ENCODE measurements at regions not wholly inside any gene's neighbourhood (a gene's known extent, or its start where the extent isn't known, plus 50 kb on each side); places are given as distances from the start of the nearest gene placed in this dataset.

DNA sequence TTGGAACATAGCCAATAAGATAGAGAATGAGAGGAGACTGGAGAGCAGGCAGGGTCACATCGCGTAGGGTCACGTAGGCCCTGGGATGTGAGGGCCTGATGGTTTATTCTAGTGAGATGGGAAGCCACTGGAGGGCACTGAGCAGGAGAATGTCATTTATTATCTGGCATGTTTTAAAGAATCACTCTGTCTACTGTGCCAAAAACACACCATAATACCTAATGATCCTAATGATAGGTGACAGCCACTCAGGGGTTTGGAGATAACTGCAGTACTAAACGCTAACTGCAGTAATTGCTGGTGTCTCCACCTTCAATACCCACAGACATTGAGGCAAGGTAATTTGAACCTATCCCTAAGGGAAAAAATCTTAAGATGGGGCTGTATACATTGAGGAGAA, 185.4 kb downstream of the TTLL7 start:
- no peak for DNase-seq (ENCODE audit: low read depth)

DNA sequence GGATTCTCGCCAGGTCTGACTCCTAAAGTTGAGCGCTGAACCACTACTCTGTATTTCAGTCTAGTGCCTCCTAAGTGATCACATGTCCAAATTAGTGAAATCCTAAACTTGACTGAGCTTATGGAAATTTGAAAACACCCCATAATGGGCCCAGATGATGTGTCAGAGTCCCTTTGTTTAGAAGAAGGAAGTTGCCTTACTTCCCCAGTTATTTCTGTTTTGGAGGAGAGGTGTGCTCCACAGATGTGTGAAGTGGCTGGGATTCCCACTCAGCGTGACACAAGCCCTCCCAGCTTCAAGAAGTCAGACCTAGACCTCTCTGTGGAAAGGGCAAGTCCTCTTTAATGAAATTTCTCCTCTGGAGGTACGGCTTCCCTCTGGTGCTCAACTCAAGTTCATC, 188.8 kb downstream of the TTLL7 start:
- DNase-seq (ENCODE audit: low read depth), result no peak

DNA sequence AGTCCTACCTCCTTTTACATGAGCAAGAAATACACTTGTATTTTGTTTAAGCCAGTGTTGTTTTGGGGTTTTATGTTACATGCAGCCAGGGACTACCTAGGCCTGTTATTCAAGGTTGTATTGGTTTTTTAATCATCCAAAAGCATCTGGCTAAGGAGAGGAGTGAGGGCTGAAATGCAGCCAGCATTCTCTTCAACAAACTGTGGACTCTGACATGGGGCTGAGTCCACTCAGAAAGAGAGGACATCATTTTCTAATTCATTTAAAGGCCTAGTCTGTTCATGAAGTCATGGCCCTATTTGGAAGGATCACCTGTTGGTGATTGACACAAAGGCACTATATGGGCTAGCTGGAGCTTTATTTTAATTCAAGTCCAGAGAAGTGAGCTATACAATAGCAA, 190.4 kb downstream of the TTLL7 start:
- no peak for DNase-seq (ENCODE audit: low read depth)

- no peak for DNase-seq (ENCODE audit: low read depth)
Observed at GRCh38 chr1:83807821-83808220, 191.1 kb downstream of the TTLL7 start.

GRCh38 chr1:83807231-83807630, 191.7 kb downstream of the TTLL7 start:
- no peak for DNase-seq (ENCODE audit: low read depth)

GRCh38 chr1:83805921-83806320, 193.0 kb downstream of the TTLL7 start:
- DNase-seq (ENCODE audit: low read depth), result no peak

DNA sequence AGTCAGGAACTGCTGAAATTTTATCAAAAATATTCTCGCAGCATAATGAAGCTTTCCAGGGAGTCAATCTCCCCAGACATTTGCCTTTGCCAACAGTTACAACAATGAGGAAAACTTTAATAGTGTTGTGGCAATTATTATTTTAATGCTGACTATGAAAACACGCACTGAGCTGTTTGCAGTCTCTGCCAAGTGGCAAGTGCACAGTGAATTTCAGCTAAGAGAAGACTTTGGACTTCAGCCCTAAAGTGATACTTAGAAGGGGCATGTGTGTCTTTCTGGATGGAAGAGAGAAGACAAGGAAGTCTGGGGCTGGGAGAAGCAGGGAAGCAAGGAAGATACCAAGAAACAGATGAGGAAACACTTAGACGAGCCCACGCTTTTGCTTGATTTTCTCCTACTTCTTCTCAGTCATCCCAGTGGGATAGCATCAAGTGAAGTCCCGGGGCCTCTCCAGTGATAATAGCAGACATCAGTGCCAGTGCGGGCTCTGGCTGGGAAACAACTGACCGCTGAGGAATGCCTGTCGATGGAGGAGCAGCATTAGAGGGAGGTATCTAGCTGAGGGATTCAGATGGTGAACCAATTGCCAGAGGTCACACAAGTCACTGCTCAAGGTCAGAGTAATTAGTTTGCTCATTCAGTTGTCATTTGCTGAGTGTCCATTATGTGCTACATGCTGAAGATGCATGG, 196.3 kb downstream of the TTLL7 start:
- DNase-seq (ENCODE audit: low read depth), result no peak

- DNase-seq (ENCODE audit: low read depth), result no peak
Observed at GRCh38 chr1:83802023-83802422, 196.9 kb downstream of the TTLL7 start.

DNA sequence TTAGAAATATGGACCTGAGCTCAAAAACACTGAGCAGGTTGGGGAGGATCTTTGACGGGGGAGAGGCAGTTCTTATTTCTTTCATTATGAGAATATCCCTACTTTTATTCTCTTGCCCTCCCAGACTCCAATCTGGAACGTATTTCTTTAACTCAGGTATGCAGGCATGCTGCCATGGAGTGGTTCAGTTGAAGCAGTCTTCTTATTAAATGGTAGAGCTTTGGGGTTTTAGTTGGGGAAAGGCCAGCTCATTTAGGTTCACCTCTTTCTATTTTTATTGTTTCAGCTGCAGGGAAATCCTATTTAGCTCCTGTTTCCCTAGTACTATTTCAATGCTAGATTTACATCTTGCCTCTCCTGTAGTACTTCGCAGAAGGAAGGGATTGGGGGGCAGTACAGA, 198.9 kb downstream of the TTLL7 start:
- no peak for DNase-seq (ENCODE audit: low read depth)

- DNase-seq (ENCODE audit: low read depth), result no peak
Observed at GRCh38 chr1:83799594-83799993, 199.3 kb downstream of the TTLL7 start.

DNA sequence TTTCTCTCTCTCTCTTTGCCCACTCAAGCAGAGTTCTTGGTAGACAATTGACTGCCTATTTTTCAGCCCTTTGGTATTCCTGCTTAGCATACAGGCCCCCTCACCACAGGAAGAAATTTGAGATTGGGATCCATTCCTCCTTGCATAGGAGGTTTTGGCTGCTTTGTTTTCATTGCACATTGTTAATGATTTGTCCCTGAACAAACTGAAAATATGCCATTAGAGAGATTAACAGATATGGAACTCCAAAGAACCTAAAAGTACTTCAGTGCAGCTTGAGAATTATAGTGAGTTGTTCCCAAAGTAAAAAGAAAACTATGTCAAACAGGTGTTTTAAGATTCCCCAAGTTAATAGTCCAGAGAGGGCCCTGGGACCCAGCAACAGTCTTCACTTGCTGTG, 200.0 kb downstream of the TTLL7 start:
- no peak for DNase-seq (ENCODE audit: low read depth)

DNA sequence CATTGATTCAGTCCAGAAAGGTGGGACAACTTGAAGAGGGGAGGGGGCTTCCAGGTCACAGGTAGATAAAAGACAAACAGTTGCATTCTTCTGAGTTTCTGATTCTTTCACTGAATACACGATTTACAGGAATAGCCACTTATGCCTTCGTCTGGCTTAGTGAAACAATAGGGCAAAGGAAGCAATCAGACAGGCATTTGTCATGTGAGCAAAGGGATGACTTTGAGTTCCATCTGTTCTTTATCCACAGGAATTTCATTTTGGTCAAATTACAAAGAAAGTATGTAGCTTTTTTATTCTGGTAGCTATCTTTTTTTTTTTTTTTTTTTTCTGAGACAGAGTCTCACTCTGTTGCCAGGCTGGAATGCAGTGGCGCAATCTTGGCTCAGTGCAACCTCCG, 202.5 kb downstream of the TTLL7 start:
- no peak for DNase-seq (ENCODE audit: low read depth)

GRCh38 chr1:83794384-83794783, 204.5 kb downstream of the TTLL7 start:
- no peak for DNase-seq (ENCODE audit: low read depth)

- DNase-seq (ENCODE audit: low read depth), result no peak
Observed at GRCh38 chr1:83791821-83792437, 207.0 kb downstream of the TTLL7 start.

DNA sequence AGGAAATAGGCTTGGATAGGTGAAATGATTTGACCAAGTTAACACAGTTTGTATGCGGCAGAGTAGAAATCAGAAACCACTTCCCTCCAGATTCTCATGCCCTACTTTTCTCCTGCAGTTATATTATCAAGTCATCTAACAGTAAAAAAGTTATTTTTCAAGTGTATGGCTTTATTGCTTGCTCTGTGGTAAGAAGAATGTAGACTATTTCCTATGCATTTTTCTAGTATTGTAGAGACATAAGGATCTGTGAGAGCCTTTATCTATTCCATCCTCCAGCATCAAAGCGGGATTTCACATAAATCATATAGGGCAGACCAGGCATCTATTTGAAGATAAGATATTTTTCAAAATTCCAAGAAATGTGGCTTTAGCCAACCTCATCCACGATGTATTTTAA, 208.5 kb downstream of the TTLL7 start:
- DNase-seq (ENCODE audit: low read depth), result no peak

GRCh38 chr1:83787246-83787998, 211.5 kb downstream of the TTLL7 start:
- no peak for DNase-seq (ENCODE audit: low read depth)

DNA sequence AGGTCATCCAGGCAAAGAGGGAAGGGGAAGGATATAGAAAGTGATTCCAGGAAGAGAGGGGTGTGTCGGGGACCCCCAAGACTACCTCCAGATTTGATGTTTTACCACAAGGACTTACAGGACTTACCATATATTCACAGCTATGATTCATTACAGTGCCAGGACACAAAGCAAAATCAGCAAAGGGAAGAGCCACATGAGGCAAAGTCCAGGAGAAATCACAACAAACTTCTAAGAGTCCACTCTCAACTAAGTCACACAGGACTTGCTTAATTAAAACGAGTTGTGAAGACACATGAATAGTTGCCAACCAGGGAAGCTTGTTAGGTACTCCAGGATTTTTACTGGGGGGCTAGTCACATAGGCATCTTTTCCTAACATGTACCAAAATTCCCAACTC, 217.3 kb downstream of the TTLL7 start:
- DNase-seq (ENCODE audit: low read depth), result no peak

GRCh38 chr1:83779565-83779964, 219.4 kb downstream of the TTLL7 start:
- DNase-seq (ENCODE audit: low read depth), result no peak

DNA sequence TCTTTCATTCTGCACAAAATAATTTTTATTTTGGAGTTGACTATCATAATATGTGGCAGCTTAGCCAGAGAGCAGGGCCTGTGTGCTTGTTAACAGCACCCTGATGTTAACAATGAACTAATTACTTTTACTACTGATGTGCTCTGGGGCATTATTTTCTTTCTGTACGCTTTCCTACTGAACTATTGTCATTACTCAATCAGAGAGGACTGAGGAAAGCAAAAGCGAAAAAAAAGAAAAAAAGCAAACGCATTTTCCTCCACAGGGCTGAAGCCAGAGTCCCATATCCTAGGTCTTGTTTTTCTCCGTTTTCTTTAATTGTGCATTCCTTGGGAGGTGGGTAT, 221.2 kb downstream of the TTLL7 start:
- DNase-seq (ENCODE audit: low read depth), result no peak

DNA sequence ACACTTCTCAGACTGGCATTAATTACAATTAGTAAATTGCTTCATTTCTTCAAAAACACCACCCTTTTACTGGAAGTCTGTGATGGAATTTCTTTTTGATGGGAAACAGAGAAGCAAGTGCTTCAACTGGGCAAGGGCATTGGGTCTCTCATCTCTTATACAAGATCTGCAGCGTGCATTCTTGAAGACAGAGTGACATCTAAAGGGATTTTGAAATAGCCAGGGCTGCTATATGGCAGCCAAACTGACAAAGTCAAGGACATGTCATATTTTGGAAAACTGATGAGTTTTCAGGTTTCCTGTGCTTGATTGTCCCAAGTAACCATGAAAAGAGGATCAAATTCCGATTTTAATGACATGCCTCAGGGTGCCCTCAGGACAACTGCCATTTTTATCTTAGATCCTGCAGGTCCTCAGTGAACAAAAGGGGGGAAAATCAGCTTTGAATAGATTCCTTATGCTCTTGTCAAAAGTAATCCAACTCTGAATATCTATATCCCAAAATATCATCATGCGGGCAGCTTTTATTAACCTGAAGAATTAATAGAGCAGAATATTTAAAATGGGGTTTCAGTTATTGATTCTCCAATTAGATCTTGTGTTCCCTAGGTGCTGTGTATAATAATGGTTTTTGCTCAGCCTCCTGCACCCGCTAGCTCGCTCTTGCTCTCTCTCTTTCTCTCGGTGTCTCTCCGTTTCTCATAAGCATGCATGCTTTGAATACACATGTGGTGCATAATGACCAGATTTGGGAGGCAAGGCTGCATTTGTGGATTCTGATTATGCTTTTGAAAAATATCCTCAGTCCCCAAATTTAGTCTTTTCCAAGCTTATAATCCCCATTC, 221.8 kb downstream of the TTLL7 start:
- no peak for DNase-seq (ENCODE audit: low read depth)

DNA sequence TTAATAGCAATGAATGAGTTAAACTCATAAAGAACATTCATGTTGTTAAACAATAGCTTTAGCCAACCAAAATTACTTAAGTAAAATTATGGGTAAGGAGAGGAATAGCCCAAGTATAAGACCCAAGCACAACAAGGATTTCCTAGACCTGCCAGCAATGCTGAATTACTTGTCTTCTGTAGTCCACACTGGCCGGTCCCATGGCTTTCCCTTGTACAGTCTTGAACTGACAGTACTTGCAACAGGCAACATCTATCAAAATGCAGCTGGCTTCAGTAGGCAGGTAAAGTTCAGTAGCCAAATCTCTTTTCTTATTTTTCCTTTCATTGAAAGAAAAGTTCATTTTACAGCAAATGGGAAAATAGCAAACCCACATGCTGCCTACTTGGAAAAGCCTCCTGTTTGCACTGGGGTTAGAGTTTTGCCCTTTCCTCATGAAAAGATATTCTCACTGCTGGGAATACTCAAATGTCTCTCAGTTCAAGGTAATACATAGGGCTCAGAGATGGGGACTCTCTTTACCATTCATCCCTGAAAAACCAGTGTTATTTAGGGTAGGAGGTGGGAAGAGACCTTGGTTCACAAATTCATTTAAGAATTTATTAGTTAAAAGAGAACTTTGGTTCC, 222.8 kb downstream of the TTLL7 start:
- no peak for DNase-seq (ENCODE audit: low read depth)

DNA sequence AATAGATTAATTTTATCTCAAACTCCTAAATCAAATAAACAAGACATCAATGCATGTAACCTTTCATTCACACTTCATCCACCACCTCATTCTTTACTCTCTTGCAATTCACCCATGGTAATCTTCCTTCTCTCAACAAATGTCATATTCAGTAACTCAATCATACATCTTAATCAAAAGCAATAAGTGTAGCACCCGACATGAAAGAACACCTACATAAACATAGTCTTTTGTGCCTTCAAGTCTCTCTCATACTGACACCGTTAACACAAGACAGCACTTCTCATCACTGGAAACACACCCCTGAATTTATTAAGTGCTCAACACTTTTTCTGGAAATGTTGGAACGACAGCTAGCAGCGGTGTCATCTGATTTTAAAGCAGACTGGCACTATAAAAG, 225.9 kb downstream of the TTLL7 start:
- DNase-seq (ENCODE audit: low read depth), result no peak

All from CMK (cell line).